ENCODE measurements at regions not wholly inside any gene's neighbourhood (a gene's known extent, or its start where the extent isn't known, plus 50 kb on each side); places are given as distances from the start of the nearest gene placed in this dataset.

GRCh38 chr18:71902482-71902881 lies 641.7 kb downstream of the CBLN2 start:
- Histone ChIP-seq H3K27me3 (no peaks in the 10 kb centered on the region), H3K9me3 (no peaks in the 10 kb centered on the region), H3K4me3 (no peak overlapping the region), H3K27ac (no peak overlapping the region), H3K36me3 (no peaks in the 10 kb centered on the region), H3K4me1 (no peaks in the 10 kb centered on the region)
- intact Hi-C loops (cut with DNase I): no loop called here
- TF ChIP-seq, protein P1, sequence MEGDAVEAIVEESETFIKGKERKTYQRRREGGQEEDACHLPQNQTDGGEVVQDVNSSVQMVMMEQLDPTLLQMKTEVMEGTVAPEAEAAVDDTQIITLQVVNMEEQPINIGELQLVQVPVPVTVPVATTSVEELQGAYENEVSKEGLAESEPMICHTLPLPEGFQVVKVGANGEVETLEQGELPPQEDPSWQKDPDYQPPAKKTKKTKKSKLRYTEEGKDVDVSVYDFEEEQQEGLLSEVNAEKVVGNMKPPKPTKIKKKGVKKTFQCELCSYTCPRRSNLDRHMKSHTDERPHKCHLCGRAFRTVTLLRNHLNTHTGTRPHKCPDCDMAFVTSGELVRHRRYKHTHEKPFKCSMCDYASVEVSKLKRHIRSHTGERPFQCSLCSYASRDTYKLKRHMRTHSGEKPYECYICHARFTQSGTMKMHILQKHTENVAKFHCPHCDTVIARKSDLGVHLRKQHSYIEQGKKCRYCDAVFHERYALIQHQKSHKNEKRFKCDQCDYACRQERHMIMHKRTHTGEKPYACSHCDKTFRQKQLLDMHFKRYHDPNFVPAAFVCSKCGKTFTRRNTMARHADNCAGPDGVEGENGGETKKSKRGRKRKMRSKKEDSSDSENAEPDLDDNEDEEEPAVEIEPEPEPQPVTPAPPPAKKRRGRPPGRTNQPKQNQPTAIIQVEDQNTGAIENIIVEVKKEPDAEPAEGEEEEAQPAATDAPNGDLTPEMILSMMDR (IDR thresholded peaks at IDR 0.05): no peak
- no peak for DNase-seq
- ATAC-seq: no peak

DNA sequence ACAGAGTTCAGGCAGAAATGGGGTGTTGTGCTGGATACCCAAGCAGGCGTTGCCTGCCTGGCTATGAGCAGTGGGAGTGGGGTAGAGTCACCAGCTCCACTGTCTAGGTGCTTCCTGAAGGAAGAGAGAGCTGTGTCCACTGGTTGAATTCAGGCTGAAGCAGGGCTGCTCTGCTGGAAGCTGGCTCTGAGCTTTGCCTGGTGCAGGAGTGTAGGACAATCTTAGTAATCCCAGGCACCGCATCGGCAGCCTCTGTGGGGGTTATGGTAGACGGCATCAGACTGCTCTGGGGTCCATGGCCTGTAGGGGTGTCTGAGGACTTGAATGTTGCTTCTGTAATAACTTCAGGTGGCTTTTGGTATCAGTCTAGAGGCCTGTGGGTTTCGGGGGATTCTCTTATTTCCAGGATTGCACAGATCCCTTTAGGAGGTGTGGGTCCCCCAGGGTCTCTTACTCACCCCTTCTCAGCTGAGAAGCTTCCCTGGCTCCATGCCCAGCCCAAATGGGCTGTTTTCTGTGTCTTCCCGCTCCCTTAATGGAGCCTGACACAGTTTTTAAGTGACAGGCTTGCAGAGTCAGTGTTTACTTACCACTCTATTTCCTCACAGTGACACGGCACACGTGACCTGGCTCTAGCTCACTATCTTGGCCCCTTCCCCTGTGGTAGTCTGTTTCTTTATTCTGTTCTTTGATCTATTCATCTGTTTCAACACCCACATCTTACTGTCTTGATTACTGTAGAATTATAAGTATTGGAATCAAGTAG lies 644.3 kb downstream of the CBLN2 start:
- TF ChIP-seq, protein P1 (IDR thresholded peaks at IDR 0.05): no peak
- H3K27ac ChIP-seq: no peak overlapping the region
- H3K9me3 ChIP-seq: no peaks in the 10 kb centered on the region
- no peaks in the 10 kb centered on the region for H3K4me1 ChIP-seq
- ATAC-seq: peak; percentile 48
- peak in 1 of 4 donors; percentile 20 for DNase-seq
- H3K36me3 ChIP-seq: no peaks in the 10 kb centered on the region
- H3K4me3 ChIP-seq: no peak overlapping the region
- intact Hi-C loops (cut with DNase I): no loop called here
- H3K27me3 ChIP-seq: no peaks in the 10 kb centered on the region

DNA sequence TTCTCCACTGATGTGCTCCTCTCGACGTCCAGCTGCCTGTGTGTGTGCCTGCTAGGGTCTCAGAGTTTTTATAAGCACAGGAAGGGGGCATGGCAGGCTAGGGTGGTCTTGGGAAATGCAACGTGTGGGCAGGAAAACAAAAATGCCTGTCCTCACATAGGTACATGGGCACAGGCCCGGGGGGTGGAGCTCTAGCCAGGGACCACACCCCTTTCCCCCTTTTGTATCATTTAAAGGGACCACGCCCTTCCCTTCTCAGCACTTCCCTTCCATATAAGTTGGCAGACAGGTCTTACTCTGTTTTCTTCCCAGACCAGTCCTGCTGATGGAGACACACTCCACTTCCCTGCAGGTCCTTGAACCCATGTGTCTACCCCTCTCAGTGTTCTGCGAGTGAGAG lies 645.0 kb downstream of the CBLN2 start:
- Histone ChIP-seq H3K27ac (no peak overlapping the region), H3K36me3 (no peaks in the 10 kb centered on the region), H3K27me3 (no peaks in the 10 kb centered on the region), H3K9me3 (no peaks in the 10 kb centered on the region), H3K4me1 (no peaks in the 10 kb centered on the region), H3K4me3 (no peak overlapping the region)
- no peak for ATAC-seq
- no peak for DNase-seq
- TF ChIP-seq, protein P1 (IDR thresholded peaks at IDR 0.05): no peak
- intact Hi-C loops (cut with DNase I): no loop called here

DNA sequence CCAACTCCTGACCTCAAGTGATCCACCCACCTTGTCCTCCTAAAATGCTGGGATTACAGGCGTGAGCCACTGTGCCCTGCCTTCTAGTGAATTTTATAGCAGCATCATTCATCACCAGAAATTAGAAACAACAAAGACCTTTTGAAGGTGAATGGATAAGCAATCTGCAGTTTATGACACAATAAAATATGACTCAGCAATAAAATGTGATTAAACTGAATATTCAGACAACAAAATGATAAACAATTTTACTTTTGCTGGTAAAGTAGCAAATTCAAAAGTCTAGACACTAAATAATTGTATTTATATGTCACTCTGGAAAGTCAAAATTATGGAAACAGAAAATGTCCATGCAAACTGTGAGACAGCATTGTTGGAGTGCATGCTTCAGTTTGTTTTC lies 656.6 kb downstream of the CBLN2 start:
- Histone ChIP-seq H3K27ac (no peak overlapping the region), H3K4me1 (no peaks in the 10 kb centered on the region), H3K27me3 (no peaks in the 10 kb centered on the region), H3K4me3 (no peak overlapping the region), H3K9me3 (no peaks in the 10 kb centered on the region), H3K36me3 (no peaks in the 10 kb centered on the region)
- DNase-seq (no peak), ATAC-seq (no peak)
- TF ChIP-seq, protein P1 (IDR thresholded peaks at IDR 0.05): no peak
- intact Hi-C loops (cut with DNase I): no loop called here

- no peaks in the 10 kb centered on the region for H3K27me3 ChIP-seq
- TF ChIP-seq, protein P1 (IDR thresholded peaks at IDR 0.05): no peak
- H3K4me3 ChIP-seq: no peak overlapping the region
- DNase-seq (no peak), ATAC-seq (no peak)
- H3K9me3 ChIP-seq: no peaks in the 10 kb centered on the region
- H3K4me1 ChIP-seq: no peaks in the 10 kb centered on the region
- intact Hi-C loops (cut with DNase I): no loop called here
- no peak overlapping the region for H3K27ac ChIP-seq
- H3K36me3 ChIP-seq: no peaks in the 10 kb centered on the region
Measured at GRCh38 chr18:71878226-71878625, 665.9 kb downstream of the CBLN2 start.

All from left lung (tissue), 4 donors.